ENCODE measurements at regions not wholly inside any gene's neighbourhood (a gene's known extent, or its start where the extent isn't known, plus 50 kb on each side); places are given as distances from the start of the nearest gene placed in this dataset.

- H4K20me1 ChIP-seq (ENCODE audit: low read depth, low read length): no peaks in the 10 kb centered on the region
- no peaks in the 10 kb centered on the region for H3K9me2 ChIP-seq (replicated peaks; ENCODE audit: insufficient read depth, low read length)
- H2AFZ ChIP-seq (ENCODE audit: low read depth, low read length, severe bottlenecking): no peak overlapping the region
- H3K27me3 ChIP-seq (ENCODE audit: low read length): no peaks in the 10 kb centered on the region
- no peaks in the 10 kb centered on the region for H3K9me3 ChIP-seq (ENCODE audit: insufficient read depth, low read length)
- H3K27ac ChIP-seq (ENCODE audit: low read depth, low read length): no peak overlapping the region
- H3K9ac ChIP-seq (ENCODE audit: low read length): no peak overlapping the region
- H3F3A ChIP-seq (ENCODE audit: insufficient read depth): no peaks in the 10 kb centered on the region
- TF ChIP-seq CTCF (IDR thresholded peaks at IDR 0.05; ENCODE audit: insufficient read depth, low read length, poor library complexity, severe bottlenecking) (no peak), EZH2phosphoT487 (conservative IDR thresholded peaks at IDR 0.05; ENCODE audit: low read length) (no peak)
- no peak overlapping the region for H3K4me2 ChIP-seq (ENCODE audit: low read depth, low read length, poor library complexity, severe bottlenecking)
- H3K4me3 ChIP-seq (ENCODE audit: insufficient read depth, low read length, poor library complexity, severe bottlenecking): no peak overlapping the region
- H3K79me2 ChIP-seq (ENCODE audit: insufficient read depth, low read length): no peaks in the 10 kb centered on the region
- no peaks in the 10 kb centered on the region for H3K36me3 ChIP-seq (ENCODE audit: low read length)
Measured at GRCh38 chr9:14482856-14483255, 168.9 kb upstream of the NFIB start.

- Histone ChIP-seq H3K9me2 (replicated peaks; ENCODE audit: insufficient read depth, low read length) (no peaks in the 10 kb centered on the region), H3K4me3 (ENCODE audit: insufficient read depth, low read length, poor library complexity, severe bottlenecking) (no peak overlapping the region), H3K27me3 (ENCODE audit: low read length) (no peaks in the 10 kb centered on the region), H2AFZ (ENCODE audit: low read depth, low read length, severe bottlenecking) (no peak overlapping the region), H4K20me1 (ENCODE audit: low read depth, low read length) (no peaks in the 10 kb centered on the region), H3K9ac (ENCODE audit: low read length) (no peak overlapping the region), H3F3A (ENCODE audit: insufficient read depth) (no peaks in the 10 kb centered on the region), H3K9me3 (ENCODE audit: insufficient read depth, low read length) (no peaks in the 10 kb centered on the region), H3K79me2 (ENCODE audit: insufficient read depth, low read length) (no peaks in the 10 kb centered on the region), H3K4me2 (ENCODE audit: low read depth, low read length, poor library complexity, severe bottlenecking) (no peak overlapping the region), H3K36me3 (ENCODE audit: low read length) (no peaks in the 10 kb centered on the region), H3K27ac (ENCODE audit: low read depth, low read length) (no peak overlapping the region)
- TF ChIP-seq CTCF (IDR thresholded peaks at IDR 0.05; ENCODE audit: insufficient read depth, low read length, poor library complexity, severe bottlenecking): no peak
- TF ChIP-seq EZH2phosphoT487 (conservative IDR thresholded peaks at IDR 0.05; ENCODE audit: low read length): no peak
Measured at GRCh38 chr9:14480526-14480925, 166.6 kb upstream of the NFIB start.

- H3K79me2 ChIP-seq (ENCODE audit: insufficient read depth, low read length): no peaks in the 10 kb centered on the region
- H2AFZ ChIP-seq (ENCODE audit: low read depth, low read length, severe bottlenecking): no peak overlapping the region
- H3K9me3 ChIP-seq (ENCODE audit: insufficient read depth, low read length): no peaks in the 10 kb centered on the region
- no peak overlapping the region for H3K9ac ChIP-seq (ENCODE audit: low read length)
- no peak overlapping the region for H3K4me2 ChIP-seq (ENCODE audit: low read depth, low read length, poor library complexity, severe bottlenecking)
- no peak overlapping the region for H3K4me3 ChIP-seq (ENCODE audit: insufficient read depth, low read length, poor library complexity, severe bottlenecking)
- TF ChIP-seq CTCF (IDR thresholded peaks at IDR 0.05; ENCODE audit: insufficient read depth, low read length, poor library complexity, severe bottlenecking) (no peak), EZH2phosphoT487 (conservative IDR thresholded peaks at IDR 0.05; ENCODE audit: low read length) (no peak)
- H3K36me3 ChIP-seq (ENCODE audit: low read length): no peaks in the 10 kb centered on the region
- H3K27me3 ChIP-seq (ENCODE audit: low read length): no peaks in the 10 kb centered on the region
- no peak overlapping the region for H3K27ac ChIP-seq (ENCODE audit: low read depth, low read length)
- no peaks in the 10 kb centered on the region for H3F3A ChIP-seq (ENCODE audit: insufficient read depth)
- H3K9me2 ChIP-seq (replicated peaks; ENCODE audit: insufficient read depth, low read length): no peaks in the 10 kb centered on the region
- H4K20me1 ChIP-seq (ENCODE audit: low read depth, low read length): no peaks in the 10 kb centered on the region
Measured at GRCh38 chr9:14479163-14479560, 165.2 kb upstream of the NFIB start.
